ENCODE measurements at regions not wholly inside any gene's neighbourhood (a gene's known extent, or its start where the extent isn't known, plus 50 kb on each side); places are given as distances from the start of the nearest gene placed in this dataset.

DNA sequence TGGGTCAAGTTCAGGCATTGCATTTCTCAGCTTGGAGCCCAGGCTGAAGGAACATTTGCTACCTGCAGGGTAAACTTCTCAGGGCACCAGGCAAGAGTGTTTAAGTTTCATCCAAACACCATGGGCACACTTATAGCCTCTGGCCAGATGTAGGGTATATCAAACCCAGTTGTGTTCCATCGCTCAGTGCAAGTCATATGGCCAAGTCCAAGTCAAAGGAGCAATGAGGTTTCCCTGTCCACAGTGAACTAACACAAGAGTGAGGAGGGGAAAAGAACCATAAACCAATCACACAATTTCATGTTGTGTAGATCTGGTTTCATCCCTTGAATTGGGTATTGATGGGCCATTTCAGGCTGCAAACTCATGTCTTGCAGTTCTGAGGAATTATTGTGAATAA, 107.2 kb downstream of the SOX11 start:
- Mint-ChIP-seq H3K4me3 (no peak overlapping the region), H3K9me3 (peaks cover 16% of the 10 kb centered on the region), H3K4me1 (no peaks in the 10 kb centered on the region), H3K36me3 (ENCODE audit: low read depth) (no peaks in the 10 kb centered on the region), H3K27me3 (no peaks in the 10 kb centered on the region), H3K27ac (no peak overlapping the region)
- POLR2A ChIA-PET = no interaction called here
- DNase-seq = no peak
- CTCF ChIA-PET = no interaction called here

DNA sequence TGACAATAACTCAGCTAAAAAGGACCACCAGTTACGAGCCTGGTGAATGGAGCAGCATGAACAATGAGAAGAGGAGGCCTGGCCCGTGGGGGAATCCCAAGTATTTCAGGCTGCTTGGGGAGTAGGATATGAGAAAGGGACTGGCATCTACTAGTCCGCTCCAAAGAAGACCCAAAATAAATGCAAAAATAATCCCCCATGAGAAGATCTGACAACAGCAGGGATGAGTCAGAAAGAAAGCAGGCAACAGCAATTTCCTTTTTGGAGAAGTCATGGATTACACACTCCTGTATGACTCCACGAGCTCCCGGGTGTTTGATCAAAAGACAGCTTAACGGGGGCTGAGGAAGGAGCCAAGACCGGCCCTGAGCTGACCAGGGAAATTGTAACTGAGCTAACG, 111.4 kb downstream of the SOX11 start:
- no peak for DNase-seq
- H3K27ac Mint-ChIP-seq = no peak overlapping the region
- H3K4me3 Mint-ChIP-seq = no peak overlapping the region
- no peaks in the 10 kb centered on the region for H3K4me1 Mint-ChIP-seq
- ChIA-PET POLR2A (no interaction called here), CTCF (no interaction called here)
- H3K36me3 Mint-ChIP-seq (ENCODE audit: low read depth) = no peaks in the 10 kb centered on the region
- H3K27me3 Mint-ChIP-seq = no peaks in the 10 kb centered on the region
- H3K9me3 Mint-ChIP-seq = peaks cover 10% of the 10 kb centered on the region

- POLR2A ChIA-PET = no interaction called here
- Mint-ChIP-seq H3K4me1 (no peaks in the 10 kb centered on the region), H3K9me3 (peaks cover 3% of the 10 kb centered on the region), H3K36me3 (ENCODE audit: low read depth) (no peaks in the 10 kb centered on the region), H3K27ac (no peak overlapping the region), H3K27me3 (no peaks in the 10 kb centered on the region), H3K4me3 (no peak overlapping the region)
- CTCF ChIA-PET = no interaction called here
- DNase-seq = no peak
Observed at GRCh38 chr2:5818961-5819600, 126.9 kb downstream of the SOX11 start.

DNA sequence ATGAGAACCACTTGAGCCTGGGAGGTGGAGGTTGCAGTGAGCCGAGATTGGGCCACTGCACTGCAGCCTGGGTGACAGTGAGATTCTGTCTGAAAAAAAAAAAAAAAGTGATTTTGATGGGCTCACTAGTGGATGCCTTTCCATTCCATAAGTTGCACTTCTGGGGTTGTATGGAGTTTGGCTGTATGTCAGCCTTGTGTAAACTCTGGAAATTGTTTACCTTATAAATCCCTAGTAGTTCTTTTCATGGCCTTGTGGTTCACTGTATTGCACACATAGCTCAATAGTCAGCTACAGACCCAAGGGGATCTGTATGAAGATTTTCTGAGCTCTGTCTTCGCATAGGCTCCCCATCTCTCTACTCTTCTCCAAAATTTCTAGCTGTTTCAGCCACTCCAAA, 131.9 kb downstream of the SOX11 start:
- ChIA-PET CTCF (no interaction called here), POLR2A (no interaction called here)
- no peaks in the 10 kb centered on the region for H3K4me1 Mint-ChIP-seq
- H3K4me3 Mint-ChIP-seq = no peak overlapping the region
- H3K27ac Mint-ChIP-seq = no peak overlapping the region
- peaks cover 6% of the 10 kb centered on the region for H3K9me3 Mint-ChIP-seq
- no peak for DNase-seq
- no peaks in the 10 kb centered on the region for H3K36me3 Mint-ChIP-seq (ENCODE audit: low read depth)
- H3K27me3 Mint-ChIP-seq = no peaks in the 10 kb centered on the region

DNA sequence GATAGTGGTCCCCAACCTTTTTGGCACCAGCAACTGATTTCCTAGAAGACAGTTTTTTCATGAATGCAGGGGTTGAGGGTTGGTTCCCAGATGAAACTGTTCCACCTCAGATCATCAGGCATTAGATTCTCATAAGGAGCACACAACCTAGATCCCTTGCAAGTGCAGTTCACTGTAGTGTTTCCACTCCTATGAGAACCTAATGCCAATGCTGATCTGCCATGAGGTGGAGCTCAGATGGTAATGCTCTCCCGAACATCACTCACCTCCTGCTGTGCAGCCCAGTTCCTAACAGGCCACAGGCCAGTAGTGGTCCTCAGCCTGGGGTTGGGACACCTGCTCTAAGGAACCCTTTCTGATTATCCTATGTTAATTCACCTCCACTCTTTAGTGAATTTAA, 133.5 kb downstream of the SOX11 start:
- POLR2A ChIA-PET = no interaction called here
- no peaks in the 10 kb centered on the region for H3K4me1 Mint-ChIP-seq
- no peaks in the 10 kb centered on the region for H3K27me3 Mint-ChIP-seq
- H3K27ac Mint-ChIP-seq = no peak overlapping the region
- no peak for DNase-seq
- no peak overlapping the region for H3K4me3 Mint-ChIP-seq
- no peaks in the 10 kb centered on the region for H3K36me3 Mint-ChIP-seq (ENCODE audit: low read depth)
- H3K9me3 Mint-ChIP-seq = peaks cover 10% of the 10 kb centered on the region
- CTCF ChIA-PET = no interaction called here

DNA sequence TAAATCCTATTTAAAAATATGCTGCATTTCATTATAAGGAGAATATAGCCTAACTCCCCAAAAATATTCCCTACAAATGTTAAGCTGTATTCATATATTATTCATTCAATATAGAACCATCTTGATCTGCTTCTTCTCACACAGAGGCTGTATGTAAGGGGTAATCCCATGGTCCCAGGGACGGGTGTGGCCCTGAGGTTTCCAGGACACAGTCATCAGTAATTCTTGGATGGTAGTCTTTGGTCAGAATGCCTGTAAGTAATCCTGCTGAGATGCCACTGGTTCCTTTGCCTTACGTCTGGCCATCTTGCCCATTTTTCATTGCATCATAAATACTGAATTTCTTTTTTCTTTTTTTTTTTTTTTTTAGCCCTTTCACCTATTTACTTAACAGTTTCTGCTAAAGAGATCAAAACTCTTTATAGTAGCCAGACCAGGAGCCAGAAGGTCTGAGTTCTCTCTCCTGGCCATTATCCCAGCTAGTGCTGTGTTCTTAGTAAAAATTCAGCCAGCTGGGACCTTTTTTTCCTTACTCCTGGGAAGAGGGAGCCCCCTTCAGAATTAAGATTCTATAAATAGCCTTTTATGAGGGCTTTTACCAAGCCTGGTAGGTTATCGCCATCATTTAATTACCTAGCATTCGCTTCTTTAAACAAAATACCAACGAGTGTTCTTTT, 134.9 kb downstream of the SOX11 start:
- Mint-ChIP-seq H3K4me3 (no peak overlapping the region), H3K27me3 (no peaks in the 10 kb centered on the region), H3K9me3 (peaks cover 13% of the 10 kb centered on the region), H3K4me1 (no peaks in the 10 kb centered on the region), H3K27ac (no peak overlapping the region), H3K36me3 (ENCODE audit: low read depth) (no peaks in the 10 kb centered on the region)
- POLR2A ChIA-PET = no interaction called here
- no peak for DNase-seq
- CTCF ChIA-PET = no interaction called here

DNA sequence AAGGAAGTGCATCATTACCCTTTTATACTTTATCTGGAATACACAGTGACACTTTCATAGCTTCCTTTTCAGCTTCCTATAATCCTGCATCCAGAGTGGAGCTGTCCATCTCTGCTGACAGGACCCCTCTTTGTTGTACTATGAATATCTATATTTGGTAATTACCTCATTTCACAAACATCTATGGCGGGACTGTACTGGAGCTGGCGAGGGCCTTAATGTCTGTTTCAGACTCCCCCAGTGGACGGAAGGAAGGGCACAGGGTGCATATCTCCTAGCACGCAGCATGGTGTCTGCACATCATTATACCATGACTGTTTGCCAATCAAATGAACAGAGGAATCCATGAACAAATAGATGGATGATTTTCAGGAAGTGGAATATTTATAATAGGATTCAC, 142.3 kb downstream of the SOX11 start:
- no peaks in the 10 kb centered on the region for H3K27me3 Mint-ChIP-seq
- peaks cover 7% of the 10 kb centered on the region for H3K9me3 Mint-ChIP-seq
- no peak overlapping the region for H3K27ac Mint-ChIP-seq
- POLR2A ChIA-PET = no interaction called here
- H3K4me1 Mint-ChIP-seq = no peaks in the 10 kb centered on the region
- DNase-seq = no peak
- CTCF ChIA-PET = no interaction called here
- no peak overlapping the region for H3K4me3 Mint-ChIP-seq
- no peaks in the 10 kb centered on the region for H3K36me3 Mint-ChIP-seq (ENCODE audit: low read depth)

- no peaks in the 10 kb centered on the region for H3K27me3 Mint-ChIP-seq
- no peaks in the 10 kb centered on the region for H3K36me3 Mint-ChIP-seq (ENCODE audit: low read depth)
Observed at GRCh38 chr2:5839550-5839949, 147.4 kb downstream of the SOX11 start.

DNA sequence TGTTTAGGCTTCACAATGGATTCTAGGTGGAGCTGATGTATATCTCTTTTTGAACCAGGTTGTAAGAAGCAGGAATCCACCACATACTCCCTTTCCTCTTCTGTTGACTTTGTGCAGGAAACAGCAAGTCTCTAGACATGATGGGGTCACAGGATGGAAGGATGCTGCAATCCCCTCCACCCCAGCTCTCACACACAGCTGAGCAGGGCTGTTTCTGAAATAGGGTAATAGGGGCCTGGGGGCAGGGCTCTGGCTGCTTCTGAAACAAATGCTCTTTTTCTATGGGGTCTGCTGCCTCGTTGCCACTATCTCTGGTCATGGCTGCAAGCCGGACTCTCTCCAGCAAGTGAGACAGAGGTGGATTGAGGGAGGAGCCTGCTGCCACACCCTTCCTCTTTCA, 148.9 kb downstream of the SOX11 start:
- CTCF ChIA-PET = no interaction called here
- H3K4me1 Mint-ChIP-seq = no peaks in the 10 kb centered on the region
- H3K4me3 Mint-ChIP-seq = no peak overlapping the region
- no peaks in the 10 kb centered on the region for H3K27me3 Mint-ChIP-seq
- no peak overlapping the region for H3K27ac Mint-ChIP-seq
- H3K36me3 Mint-ChIP-seq (ENCODE audit: low read depth) = no peaks in the 10 kb centered on the region
- POLR2A ChIA-PET = no interaction called here
- peaks cover 7% of the 10 kb centered on the region for H3K9me3 Mint-ChIP-seq
- no peak for DNase-seq

More at GRCh38 chr2:5839550-5839949, 147.4 kb downstream of the SOX11 start:
- POLR2A ChIA-PET = no interaction called here
- H3K9me3 Mint-ChIP-seq = peaks cover 4% of the 10 kb centered on the region
- DNase-seq = no peak
- no peaks in the 10 kb centered on the region for H3K4me1 Mint-ChIP-seq
- H3K27ac Mint-ChIP-seq = no peak overlapping the region
- H3K4me3 Mint-ChIP-seq = no peak overlapping the region
- CTCF ChIA-PET = no interaction called here

- POLR2A ChIA-PET = no interaction called here
- H3K4me3 Mint-ChIP-seq = no peak overlapping the region
Observed at GRCh38 chr2:5842326-5842725, 150.1 kb downstream of the SOX11 start.

GRCh38 chr2:5845798-5846330, 153.7 kb downstream of the SOX11 start:
- Mint-ChIP-seq H3K27ac (no peak overlapping the region), H3K9me3 (peaks cover 7% of the 10 kb centered on the region), H3K4me3 (no peak overlapping the region), H3K36me3 (ENCODE audit: low read depth) (no peaks in the 10 kb centered on the region), H3K27me3 (no peaks in the 10 kb centered on the region), H3K4me1 (no peaks in the 10 kb centered on the region)
- POLR2A ChIA-PET = no interaction called here
- no peak for DNase-seq
- CTCF ChIA-PET = no interaction called here

More at GRCh38 chr2:5842326-5842725, 150.1 kb downstream of the SOX11 start:
- Mint-ChIP-seq H3K4me1 (no peaks in the 10 kb centered on the region), H3K9me3 (peaks cover 7% of the 10 kb centered on the region), H3K27ac (no peak overlapping the region), H3K27me3 (no peaks in the 10 kb centered on the region), H3K36me3 (ENCODE audit: low read depth) (no peaks in the 10 kb centered on the region)
- CTCF ChIA-PET = no interaction called here
- DNase-seq = no peak

GRCh38 chr2:5846881-5847280, 154.7 kb downstream of the SOX11 start:
- H3K27ac Mint-ChIP-seq = no peak overlapping the region
- H3K4me3 Mint-ChIP-seq = no peak overlapping the region
- no peak for DNase-seq
- no peaks in the 10 kb centered on the region for H3K4me1 Mint-ChIP-seq
- H3K36me3 Mint-ChIP-seq (ENCODE audit: low read depth) = no peaks in the 10 kb centered on the region
- no peaks in the 10 kb centered on the region for H3K27me3 Mint-ChIP-seq
- CTCF ChIA-PET = no interaction called here
- H3K9me3 Mint-ChIP-seq = peaks cover 7% of the 10 kb centered on the region
- POLR2A ChIA-PET = no interaction called here

DNA sequence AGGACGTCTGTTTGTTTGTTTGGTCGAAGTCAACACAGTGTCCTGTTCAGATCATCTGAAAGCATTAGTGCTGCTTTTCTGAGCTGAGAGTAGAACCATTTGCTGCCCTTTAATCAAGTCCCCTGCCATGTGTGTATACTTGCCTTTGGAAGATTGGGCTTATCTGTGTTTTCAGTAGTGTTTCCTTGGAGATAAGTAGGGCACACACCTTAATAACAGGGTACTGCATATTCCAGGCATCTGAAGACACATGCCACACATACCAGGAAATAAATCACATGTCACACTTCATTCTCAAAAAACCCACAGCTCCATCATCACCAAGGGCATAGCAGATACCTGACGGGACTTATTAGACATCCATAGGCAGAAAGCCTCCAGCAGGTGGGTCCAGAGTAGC, 157.4 kb downstream of the SOX11 start:
- H3K9me3 Mint-ChIP-seq = peaks cover 7% of the 10 kb centered on the region
- no peak for DNase-seq
- no peaks in the 10 kb centered on the region for H3K27me3 Mint-ChIP-seq
- H3K4me1 Mint-ChIP-seq = no peaks in the 10 kb centered on the region
- H3K4me3 Mint-ChIP-seq = no peak overlapping the region
- H3K27ac Mint-ChIP-seq = no peak overlapping the region
- POLR2A ChIA-PET = no interaction called here
- H3K36me3 Mint-ChIP-seq (ENCODE audit: low read depth) = no peaks in the 10 kb centered on the region
- CTCF ChIA-PET = no interaction called here

GRCh38 chr2:5851410-5851809, 159.2 kb downstream of the SOX11 start:
- ChIA-PET CTCF (no interaction called here), POLR2A (no interaction called here)
- Mint-ChIP-seq H3K27ac (no peak overlapping the region), H3K27me3 (no peaks in the 10 kb centered on the region), H3K4me1 (no peaks in the 10 kb centered on the region), H3K4me3 (no peak overlapping the region), H3K36me3 (ENCODE audit: low read depth) (no peaks in the 10 kb centered on the region), H3K9me3 (peaks cover 4% of the 10 kb centered on the region)
- no peak for DNase-seq
